Neural progenitor cell (in vitro differentiated cells): ENCODE measurements at regions not wholly inside any gene's neighbourhood (a gene's known extent, or its start where the extent isn't known, plus 50 kb on each side); places are given as distances from the start of the nearest gene placed in this dataset.

ENCODE experiments used
- DNase-seq: peaks from one replicate; pipeline ENCODE4 v3.0.0-alpha.2; 2016; ENCODE audit warnings: low spot score
- H2AFZ ChIP-seq: fragments of 200-600 bp; sonication (generic); replicated peaks from 2 replicates; pipeline ENCODE4 v1.6.1; 2016; ENCODE audit warnings: antibody characterized with exemption
- H3F3A ChIP-seq: fragments of 200-600 bp; sonication (generic); 2 replicates; pipeline ENCODE4 v1.6.1; 2016; ENCODE audit warnings: antibody characterized with exemption, low read depth
- H3K27ac ChIP-seq: fragments of 200-600 bp; sonication (generic); 2 replicates; pipeline ENCODE4 v1.5.1; 2016; ENCODE audit warnings: mild to moderate bottlenecking
- H3K27me3 ChIP-seq: fragments of 200-600 bp; sonication (generic); 2 replicates; pipeline ENCODE4 v1.6.1; 2016; ENCODE audit warnings: mild to moderate bottlenecking, moderate library complexity
- H3K36me3 ChIP-seq: fragments of 200-600 bp; sonication (generic); 2 replicates; pipeline ENCODE4 v1.5.1; 2016
- H3K4me1 ChIP-seq: fragments of 200-600 bp; sonication (generic); 2 replicates; pipeline ENCODE4 v1.6.1; 2016; ENCODE audit warnings: mixed run types
- H3K4me2 ChIP-seq: fragments of 200-600 bp; sonication (generic); 2 replicates; pipeline ENCODE4 v1.6.1; 2016
- H3K4me3 ChIP-seq: fragments of 200-600 bp; sonication (generic); 2 replicates; pipeline ENCODE4 v1.5.1; 2016
- H3K79me2 ChIP-seq: fragments of 200-600 bp; sonication (generic); 2 replicates; pipeline ENCODE4 v1.6.1; 2016; ENCODE audit warnings: low read depth
- H3K9ac ChIP-seq: fragments of 200-600 bp; sonication (generic); 2 replicates; pipeline ENCODE4 v1.6.1; 2016
- H3K9me3 ChIP-seq: fragments of 200-600 bp; sonication (generic); 2 replicates; pipeline ENCODE4 v1.5.1; 2016; ENCODE audit warnings: low read depth
- H4K20me1 ChIP-seq: fragments of 200-600 bp; sonication (generic); 2 replicates; pipeline ENCODE4 v1.6.1; 2016; ENCODE audit warnings: low read depth
- H3K27ac Mint-ChIP-seq: 3 replicates; pipeline ENCODE4 v1.8.0; 2021; ENCODE audit warnings: mixed read lengths
- H3K27me3 Mint-ChIP-seq: 2 replicates; pipeline ENCODE4 v1.8.0; 2022; ENCODE audit warnings: low read depth, mild to moderate bottlenecking, inconsistent platforms, moderate library complexity, mixed read lengths; ENCODE audit not compliant: insufficient read depth
- H3K36me3 Mint-ChIP-seq: 3 replicates; pipeline ENCODE4 v1.8.0; 2021; ENCODE audit warnings: mixed read lengths
- H3K4me1 Mint-ChIP-seq: 3 replicates; pipeline ENCODE4 v1.8.0; 2021; ENCODE audit warnings: mixed read lengths
- H3K4me3 Mint-ChIP-seq: 3 replicates; pipeline ENCODE4 v1.8.0; 2021; ENCODE audit warnings: mild to moderate bottlenecking, moderate library complexity, mixed read lengths
- H3K9me3 Mint-ChIP-seq: 3 replicates; pipeline ENCODE4 v1.8.0; 2020; ENCODE audit warnings: mixed read lengths
- CTCF ChIP-seq: fragments of 200-600 bp; sonication (generic); IDR thresholded peaks from 2 replicates; pipeline ENCODE4 v1.5.1; 2017; ENCODE audit warnings: antibody characterized with exemption, mild to moderate bottlenecking
- EZH2 ChIP-seq: fragments of 200-600 bp; sonication (generic); IDR thresholded peaks from 2 replicates; pipeline ENCODE4 v1.6.1; 2017; ENCODE audit warnings: antibody characterized with exemption, mild to moderate bottlenecking, moderate library complexity
- EZH2phosphoT487 ChIP-seq: fragments of 200-600 bp; sonication (generic); IDR thresholded peaks from 2 replicates; pipeline ENCODE4 v1.6.1; 2017; ENCODE audit warnings: antibody characterized with exemption

GRCh38 chr15:31156226-31156625 lies 54.7 kb upstream of the TRPM1 start:
- no peaks in the 10 kb centered on the region for H3K36me3 ChIP-seq
- no peak overlapping the region for H3K4me2 ChIP-seq
- no peaks in the 10 kb centered on the region for H3K36me3 Mint-ChIP-seq
- no peak overlapping the region for H3K4me3 ChIP-seq
- H4K20me1 ChIP-seq = peaks cover 6% of the 10 kb centered on the region
- peaks cover 4% of the 10 kb centered on the region for H3F3A ChIP-seq
- H3K27ac Mint-ChIP-seq = no peak overlapping the region
- H3K79me2 ChIP-seq = no peaks in the 10 kb centered on the region
- H2AFZ ChIP-seq = no peak overlapping the region
- no peak for DNase-seq
- peaks cover 46% of the 10 kb centered on the region for H3K27me3 ChIP-seq
- H3K27me3 Mint-ChIP-seq = peaks cover 4% of the 10 kb centered on the region
- H3K27ac ChIP-seq = no peak overlapping the region
- H3K4me1 ChIP-seq = peaks cover 5% of the 10 kb centered on the region
- H3K9me3 ChIP-seq = no peaks in the 10 kb centered on the region
- H3K4me1 Mint-ChIP-seq = peaks cover 25% of the 10 kb centered on the region
- TF ChIP-seq CTCF = no peak
- TF ChIP-seq EZH2phosphoT487 = no peak
- no peak overlapping the region for H3K4me3 Mint-ChIP-seq
- H3K9me3 Mint-ChIP-seq = no peaks in the 10 kb centered on the region
- no peak overlapping the region for H3K9ac ChIP-seq

GRCh38 chr15:31156808-31157207 lies 55.3 kb upstream of the TRPM1 start:
- TF ChIP-seq CTCF = no peak
- TF ChIP-seq EZH2 = no peak
- no peak for TF ChIP-seq EZH2phosphoT487
- Histone ChIP-seq H3F3A (no peaks in the 10 kb centered on the region), H3K36me3 (no peaks in the 10 kb centered on the region), H3K27ac (no peak overlapping the region), H3K9me3 (no peaks in the 10 kb centered on the region), H3K27me3 (peaks cover 40% of the 10 kb centered on the region), H2AFZ (no peak overlapping the region), H3K4me1 (no peaks in the 10 kb centered on the region), H3K4me2 (no peak overlapping the region), H3K4me3 (no peak overlapping the region), H3K79me2 (no peaks in the 10 kb centered on the region), H3K9ac (no peak overlapping the region), H4K20me1 (peaks cover under 1% of the 10 kb centered on the region)
- Mint-ChIP-seq H3K4me3 (no peak overlapping the region), H3K27ac (no peak overlapping the region), H3K9me3 (no peaks in the 10 kb centered on the region), H3K4me1 (peaks cover 24% of the 10 kb centered on the region), H3K36me3 (no peaks in the 10 kb centered on the region), H3K27me3 (peaks cover 4% of the 10 kb centered on the region)
- no peak for DNase-seq

- Mint-ChIP-seq H3K4me3 (no peak overlapping the region), H3K9me3 (no peaks in the 10 kb centered on the region), H3K36me3 (no peaks in the 10 kb centered on the region), H3K4me1 (peaks cover 26% of the 10 kb centered on the region), H3K27ac (peak overlapping the region; percentile 86), H3K27me3 (peaks cover 4% of the 10 kb centered on the region)
- Histone ChIP-seq H3K9me3 (no peaks in the 10 kb centered on the region), H3K27ac (no peak overlapping the region), H3K79me2 (no peaks in the 10 kb centered on the region), H3K4me3 (no peak overlapping the region), H3K27me3 (peaks cover 32% of the 10 kb centered on the region), H3F3A (no peaks in the 10 kb centered on the region), H2AFZ (no peak overlapping the region), H3K4me2 (no peak overlapping the region), H3K9ac (no peak overlapping the region), H3K36me3 (no peaks in the 10 kb centered on the region), H3K4me1 (no peaks in the 10 kb centered on the region), H4K20me1 (no peaks in the 10 kb centered on the region)
- no peak for DNase-seq
- no peak for TF ChIP-seq EZH2
- TF ChIP-seq EZH2phosphoT487 = no peak
- no peak for TF ChIP-seq CTCF
Observed at GRCh38 chr15:31157644-31158069, 56.1 kb upstream of the TRPM1 start.
